ENCODE measurements at regions not wholly inside any gene's neighbourhood (a gene's known extent, or its start where the extent isn't known, plus 50 kb on each side); places are given as distances from the start of the nearest gene placed in this dataset.

DNA sequence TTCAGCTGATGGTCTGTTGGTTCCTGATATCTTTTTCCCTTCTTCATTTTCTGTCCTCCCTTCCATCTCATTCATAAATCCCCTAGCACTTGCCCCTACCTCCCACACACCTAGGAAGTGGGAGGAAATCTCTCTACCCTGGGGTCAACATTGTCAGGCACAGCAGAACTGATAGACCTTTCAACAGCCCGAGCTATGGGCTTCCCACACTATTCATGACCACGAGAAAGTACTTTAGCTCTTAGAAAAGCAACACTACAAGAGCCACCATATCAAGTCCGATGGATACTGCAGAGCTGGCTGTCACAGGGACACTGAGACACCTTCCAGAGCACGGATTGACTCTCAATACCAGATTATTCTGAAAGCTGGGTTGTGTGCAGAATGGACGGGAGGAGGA lies 180.6 kb upstream of the NEBL start:
- TF ChIP-seq, protein P1, sequence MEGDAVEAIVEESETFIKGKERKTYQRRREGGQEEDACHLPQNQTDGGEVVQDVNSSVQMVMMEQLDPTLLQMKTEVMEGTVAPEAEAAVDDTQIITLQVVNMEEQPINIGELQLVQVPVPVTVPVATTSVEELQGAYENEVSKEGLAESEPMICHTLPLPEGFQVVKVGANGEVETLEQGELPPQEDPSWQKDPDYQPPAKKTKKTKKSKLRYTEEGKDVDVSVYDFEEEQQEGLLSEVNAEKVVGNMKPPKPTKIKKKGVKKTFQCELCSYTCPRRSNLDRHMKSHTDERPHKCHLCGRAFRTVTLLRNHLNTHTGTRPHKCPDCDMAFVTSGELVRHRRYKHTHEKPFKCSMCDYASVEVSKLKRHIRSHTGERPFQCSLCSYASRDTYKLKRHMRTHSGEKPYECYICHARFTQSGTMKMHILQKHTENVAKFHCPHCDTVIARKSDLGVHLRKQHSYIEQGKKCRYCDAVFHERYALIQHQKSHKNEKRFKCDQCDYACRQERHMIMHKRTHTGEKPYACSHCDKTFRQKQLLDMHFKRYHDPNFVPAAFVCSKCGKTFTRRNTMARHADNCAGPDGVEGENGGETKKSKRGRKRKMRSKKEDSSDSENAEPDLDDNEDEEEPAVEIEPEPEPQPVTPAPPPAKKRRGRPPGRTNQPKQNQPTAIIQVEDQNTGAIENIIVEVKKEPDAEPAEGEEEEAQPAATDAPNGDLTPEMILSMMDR (IDR thresholded peaks at IDR 0.05; ENCODE audit: poor library complexity, severe bottlenecking) = no peak
- TF ChIP-seq POLR2AphosphoS5 (IDR thresholded peaks at IDR 0.05) (no peak), SMC3 (conservative IDR thresholded peaks at IDR 0.05; ENCODE audit: poor library complexity) (no peak), EZH2 (IDR thresholded peaks at IDR 0.05; ENCODE audit: borderline replicate concordance, insufficient read depth, low read length, poor library complexity, severe bottlenecking) (no peak), EP300 (conservative IDR thresholded peaks at IDR 0.05; ENCODE audit: poor library complexity, severe bottlenecking) (no peak), RAD21 (conservative IDR thresholded peaks at IDR 0.05) (no peak), MXI1 (conservative IDR thresholded peaks at IDR 0.05; ENCODE audit: poor library complexity, severe bottlenecking) (no peak), TAF1 (IDR thresholded peaks at IDR 0.05; ENCODE audit: low read depth) (no peak)
- TF ChIP-seq, protein P2, sequence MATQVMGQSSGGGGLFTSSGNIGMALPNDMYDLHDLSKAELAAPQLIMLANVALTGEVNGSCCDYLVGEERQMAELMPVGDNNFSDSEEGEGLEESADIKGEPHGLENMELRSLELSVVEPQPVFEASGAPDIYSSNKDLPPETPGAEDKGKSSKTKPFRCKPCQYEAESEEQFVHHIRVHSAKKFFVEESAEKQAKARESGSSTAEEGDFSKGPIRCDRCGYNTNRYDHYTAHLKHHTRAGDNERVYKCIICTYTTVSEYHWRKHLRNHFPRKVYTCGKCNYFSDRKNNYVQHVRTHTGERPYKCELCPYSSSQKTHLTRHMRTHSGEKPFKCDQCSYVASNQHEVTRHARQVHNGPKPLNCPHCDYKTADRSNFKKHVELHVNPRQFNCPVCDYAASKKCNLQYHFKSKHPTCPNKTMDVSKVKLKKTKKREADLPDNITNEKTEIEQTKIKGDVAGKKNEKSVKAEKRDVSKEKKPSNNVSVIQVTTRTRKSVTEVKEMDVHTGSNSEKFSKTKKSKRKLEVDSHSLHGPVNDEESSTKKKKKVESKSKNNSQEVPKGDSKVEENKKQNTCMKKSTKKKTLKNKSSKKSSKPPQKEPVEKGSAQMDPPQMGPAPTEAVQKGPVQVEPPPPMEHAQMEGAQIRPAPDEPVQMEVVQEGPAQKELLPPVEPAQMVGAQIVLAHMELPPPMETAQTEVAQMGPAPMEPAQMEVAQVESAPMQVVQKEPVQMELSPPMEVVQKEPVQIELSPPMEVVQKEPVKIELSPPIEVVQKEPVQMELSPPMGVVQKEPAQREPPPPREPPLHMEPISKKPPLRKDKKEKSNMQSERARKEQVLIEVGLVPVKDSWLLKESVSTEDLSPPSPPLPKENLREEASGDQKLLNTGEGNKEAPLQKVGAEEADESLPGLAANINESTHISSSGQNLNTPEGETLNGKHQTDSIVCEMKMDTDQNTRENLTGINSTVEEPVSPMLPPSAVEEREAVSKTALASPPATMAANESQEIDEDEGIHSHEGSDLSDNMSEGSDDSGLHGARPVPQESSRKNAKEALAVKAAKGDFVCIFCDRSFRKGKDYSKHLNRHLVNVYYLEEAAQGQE (IDR thresholded peaks at IDR 0.05; ENCODE audit: borderline replicate concordance) = no peak
